ENCODE measurements at regions not wholly inside any gene's neighbourhood (a gene's known extent, or its start where the extent isn't known, plus 50 kb on each side); places are given as distances from the start of the nearest gene placed in this dataset.

GRCh38 chr4:136314686-136315085, 1217.6 kb downstream of the PCDH18 start:
- H3K9me3 ChIP-seq (replicated peaks; ENCODE audit: control insufficient read depth, insufficient read depth, low read length), result no peaks in the 10 kb centered on the region
- no peaks in the 10 kb centered on the region for H4K20me1 ChIP-seq (ENCODE audit: control insufficient read depth, insufficient read depth)
- no peak overlapping the region for H3K4me3 ChIP-seq
- H2AFZ ChIP-seq (ENCODE audit: control insufficient read depth, low read depth, low read length), result no peak overlapping the region
- no peak for FAIRE-seq
- in situ Hi-C loops (cut with MboI) (no loop called here), intact Hi-C loops (cut with micrococcal nuclease; ENCODE audit: unreplicated experiment) (no loop called here)
- ChIA-PET RAD21 (ENCODE audit: unreplicated experiment) (no interaction called here), SMC1A (ENCODE audit: uncharacterized antibody, unreplicated experiment) (interaction anchor here (2.3 kb wide), 1 partner anchor 12 kb away, joined by 7 read pairs; no protein-coding TSS in a partner anchor), POLR2A (no interaction called here), CTCF (no interaction called here)
- no peaks in the 10 kb centered on the region for H3K79me2 ChIP-seq (ENCODE audit: control insufficient read depth, insufficient read depth, low read length)
- TF ChIP-seq E4F1 (IDR thresholded peaks at IDR 0.05; ENCODE audit: borderline replicate concordance, partially characterized antibody) (no peak), RB1 (IDR thresholded peaks at IDR 0.05; ENCODE audit: borderline replicate concordance) (no peak), RELB (IDR thresholded peaks at IDR 0.05; ENCODE audit: low read depth) (no peak)
- H3K27me3 ChIP-seq (replicated peaks in 1 of 2; ENCODE audit: control insufficient read depth in 2 of 2, insufficient read depth in 2 of 2, low read length in 1 of 2), result no peaks in the 10 kb centered on the region; a peak in 1 of 4 replicates
- H3K9ac ChIP-seq (ENCODE audit: control insufficient read depth, insufficient read depth, low read length), result no peak overlapping the region
- ATAC-seq, result no peak
- H3K4me2 ChIP-seq (ENCODE audit: control insufficient read depth, insufficient read depth), result no peak overlapping the region
- no peak overlapping the region for H3K27ac ChIP-seq (ENCODE audit: control insufficient read depth, insufficient read depth)
- H3K36me3 ChIP-seq (ENCODE audit: control insufficient read depth in 2 of 2, insufficient read depth in 2 of 2, low read length in 1 of 2), result no peaks in the 10 kb centered on the region
- DNase-seq (ENCODE audit: low read depth, low spot score), result no peak
- 0% methylated on average over 2 of the region's 2 CpGs for WGBS (ENCODE audit: insufficient coverage, insufficient replicate concordance, low lambda C conversion rate, missing lambda C conversion rate)
- H3K4me1 ChIP-seq (ENCODE audit: control insufficient read depth, insufficient read depth, low read length), result no peaks in the 10 kb centered on the region
- no TSS peak for BruUV-seq (replicated peaks)

- ATAC-seq (no peak), DNase-seq (ENCODE audit: low read depth, low spot score) (no peak), FAIRE-seq (no peak)
- no peak overlapping the region for H2AFZ ChIP-seq (ENCODE audit: control insufficient read depth, low read depth, low read length)
- H3K9ac ChIP-seq (ENCODE audit: control insufficient read depth, insufficient read depth, low read length), result no peak overlapping the region
- RAD21 ChIA-PET (ENCODE audit: unreplicated experiment), result no interaction called here
- H3K27ac ChIP-seq (ENCODE audit: control insufficient read depth, insufficient read depth), result no peak overlapping the region
- intact Hi-C loops (cut with micrococcal nuclease; ENCODE audit: unreplicated experiment) (no loop called here), in situ Hi-C loops (cut with MboI) (no loop called here)
- H3K9me3 ChIP-seq (replicated peaks; ENCODE audit: control insufficient read depth, insufficient read depth, low read length), result no peaks in the 10 kb centered on the region
- H3K27me3 ChIP-seq (replicated peaks in 1 of 2; ENCODE audit: control insufficient read depth in 2 of 2, insufficient read depth in 2 of 2, low read length in 1 of 2), result no peaks in the 10 kb centered on the region
- CTCF ChIA-PET, result no interaction called here
- no peak overlapping the region for H3K4me3 ChIP-seq
- H3K4me1 ChIP-seq (ENCODE audit: control insufficient read depth, insufficient read depth, low read length), result no peaks in the 10 kb centered on the region
- H3K79me2 ChIP-seq (ENCODE audit: control insufficient read depth, insufficient read depth, low read length), result no peaks in the 10 kb centered on the region
- 3% methylated on average over 2 of the region's 2 CpGs for WGBS (ENCODE audit: insufficient coverage, insufficient replicate concordance, low lambda C conversion rate, missing lambda C conversion rate)
- SMC1A ChIA-PET (ENCODE audit: uncharacterized antibody, unreplicated experiment), result no interaction called here
- POLR2A ChIA-PET, result no interaction called here
- H4K20me1 ChIP-seq (ENCODE audit: control insufficient read depth, insufficient read depth), result no peaks in the 10 kb centered on the region
- no peak overlapping the region for H3K4me2 ChIP-seq (ENCODE audit: control insufficient read depth, insufficient read depth)
- BruUV-seq (replicated peaks), result no TSS peak
- no peaks in the 10 kb centered on the region for H3K36me3 ChIP-seq (ENCODE audit: control insufficient read depth in 2 of 2, insufficient read depth in 2 of 2, low read length in 1 of 2)
- no peak for TF ChIP-seq REST (IDR thresholded peaks at IDR 0.05; ENCODE audit: low read depth, low read length)
- no peak for TF ChIP-seq EED (IDR thresholded peaks at IDR 0.05; ENCODE audit: low read depth)
- TF ChIP-seq ZNF384 (IDR thresholded peaks at IDR 0.05; ENCODE audit: borderline replicate concordance, low read depth, low read length), result no peak
- no peak for TF ChIP-seq PBX3 (IDR thresholded peaks at IDR 0.05; ENCODE audit: insufficient replicate concordance, low read depth, low read length)
These were observed 1220.5 kb downstream of the PCDH18 start for GRCh38 chr4:136311774-136312173.
